ENCODE measurements at regions not wholly inside any gene's neighbourhood (a gene's known extent, or its start where the extent isn't known, plus 50 kb on each side); places are given as distances from the start of the nearest gene placed in this dataset.

DNA sequence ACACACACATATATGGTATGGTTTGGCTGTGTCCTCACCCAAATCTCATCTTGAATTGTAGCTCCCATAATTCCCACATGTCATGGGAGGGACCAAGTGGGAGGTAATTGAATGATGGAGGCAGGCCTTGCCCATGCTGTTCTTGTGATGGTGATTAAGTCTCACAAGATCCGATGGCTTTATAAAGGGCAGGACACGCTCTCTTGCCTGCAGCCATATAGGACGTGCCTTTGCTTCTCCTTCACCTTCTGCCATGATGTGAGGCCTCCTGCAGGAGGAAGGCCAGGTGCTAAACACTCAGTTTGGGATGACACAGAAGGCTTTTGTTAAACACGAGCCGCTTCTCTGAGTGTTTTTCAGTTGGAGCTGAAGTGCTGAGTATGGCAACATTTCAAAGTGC, 205.3 kb upstream of the KLF6 start:
- TF ChIP-seq, protein P1, sequence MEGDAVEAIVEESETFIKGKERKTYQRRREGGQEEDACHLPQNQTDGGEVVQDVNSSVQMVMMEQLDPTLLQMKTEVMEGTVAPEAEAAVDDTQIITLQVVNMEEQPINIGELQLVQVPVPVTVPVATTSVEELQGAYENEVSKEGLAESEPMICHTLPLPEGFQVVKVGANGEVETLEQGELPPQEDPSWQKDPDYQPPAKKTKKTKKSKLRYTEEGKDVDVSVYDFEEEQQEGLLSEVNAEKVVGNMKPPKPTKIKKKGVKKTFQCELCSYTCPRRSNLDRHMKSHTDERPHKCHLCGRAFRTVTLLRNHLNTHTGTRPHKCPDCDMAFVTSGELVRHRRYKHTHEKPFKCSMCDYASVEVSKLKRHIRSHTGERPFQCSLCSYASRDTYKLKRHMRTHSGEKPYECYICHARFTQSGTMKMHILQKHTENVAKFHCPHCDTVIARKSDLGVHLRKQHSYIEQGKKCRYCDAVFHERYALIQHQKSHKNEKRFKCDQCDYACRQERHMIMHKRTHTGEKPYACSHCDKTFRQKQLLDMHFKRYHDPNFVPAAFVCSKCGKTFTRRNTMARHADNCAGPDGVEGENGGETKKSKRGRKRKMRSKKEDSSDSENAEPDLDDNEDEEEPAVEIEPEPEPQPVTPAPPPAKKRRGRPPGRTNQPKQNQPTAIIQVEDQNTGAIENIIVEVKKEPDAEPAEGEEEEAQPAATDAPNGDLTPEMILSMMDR (IDR thresholded peaks at IDR 0.05), result no peak
- TF ChIP-seq POLR2A (IDR thresholded peaks at IDR 0.05), result no peak
- no peak for TF ChIP-seq POLR2AphosphoS5 (IDR thresholded peaks at IDR 0.05)
- no peak for TF ChIP-seq EP300 (IDR thresholded peaks at IDR 0.05)
